ENCODE measurements at regions not wholly inside any gene's neighbourhood (a gene's known extent, or its start where the extent isn't known, plus 50 kb on each side); places are given as distances from the start of the nearest gene placed in this dataset.

DNA sequence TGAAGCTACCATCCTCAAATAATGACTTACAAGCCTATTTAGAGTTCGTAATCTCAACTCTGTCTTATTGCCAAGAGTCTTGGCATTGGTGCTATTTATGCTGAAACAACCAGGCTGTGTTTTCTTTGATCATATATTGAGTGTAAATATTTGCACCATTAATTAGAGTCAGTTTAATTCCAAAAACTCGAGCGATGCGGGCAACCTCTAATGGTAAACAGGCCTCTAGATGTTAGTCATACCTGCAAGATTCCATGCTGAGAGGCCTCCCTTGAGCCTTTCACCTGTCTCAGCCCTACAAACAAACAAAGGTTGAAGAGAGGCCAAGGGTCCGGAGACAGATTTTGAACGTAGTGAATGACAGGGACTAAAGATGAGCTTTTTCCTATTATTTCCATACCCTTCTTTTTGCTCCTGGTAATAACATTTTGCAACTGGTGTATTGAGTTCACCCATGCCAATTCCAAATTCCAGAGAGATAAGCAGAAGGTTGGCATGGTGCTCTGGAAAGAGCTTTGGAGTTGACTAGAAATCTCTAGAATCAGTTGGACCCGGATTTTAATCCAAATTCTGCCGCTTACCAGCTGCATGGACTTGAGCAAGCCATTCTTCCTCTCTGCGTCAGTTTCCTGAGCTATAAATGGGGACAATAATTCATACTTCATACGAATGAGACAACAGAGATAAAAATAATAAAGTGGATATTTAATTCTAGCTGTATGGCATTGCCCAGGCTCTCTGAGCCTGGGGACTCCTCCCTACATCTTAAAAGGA, 99.1 kb upstream of the ANO1 start:
- Histone ChIP-seq H3K4me2 (ENCODE audit: low read length) (no peak overlapping the region), H3K4me1 (ENCODE audit: control insufficient read depth in 1 of 2, insufficient read depth in 2 of 2, low read length in 2 of 2) (no peaks in the 10 kb centered on the region; a peak in 1 of 4 replicates), H3K27me3 (ENCODE audit: insufficient read depth, low read length) (no peaks in the 10 kb centered on the region), H3K9ac (ENCODE audit: low read length) (no peak overlapping the region), H4K20me1 (ENCODE audit: insufficient read depth) (no peaks in the 10 kb centered on the region), H2AFZ (ENCODE audit: low read depth, low read length, poor library complexity, severe bottlenecking) (no peak overlapping the region), H3K4me3 (replicated peaks in 1 of 2; ENCODE audit: low read depth in 1 of 2, low read length in 2 of 2) (no peak overlapping the region), H3K9me3 (ENCODE audit: control insufficient read depth in 1 of 2, insufficient read depth in 1 of 2, low read depth in 1 of 2, low read length in 2 of 2) (no peaks in the 10 kb centered on the region), H3K36me3 (ENCODE audit: control insufficient read depth in 1 of 2, insufficient read depth in 2 of 2, low read length in 2 of 2) (no peaks in the 10 kb centered on the region), H3K9me2 (ENCODE audit: insufficient read depth) (no peaks in the 10 kb centered on the region), H3K79me2 (ENCODE audit: insufficient read depth, low read length) (no peaks in the 10 kb centered on the region), H3K27ac (ENCODE audit: low read depth, low read length) (no peak overlapping the region)
- BruUV-seq (replicated peaks), result no TSS peak
- TF ChIP-seq YY1 (IDR thresholded peaks at IDR 0.05; ENCODE audit: extremely low read depth, insufficient replicate concordance, low read depth, low read length) (no peak), SP1 (IDR thresholded peaks at IDR 0.05; ENCODE audit: low read depth) (no peak)
- RAD21 ChIA-PET (ENCODE audit: low non-redundant PET in 1 of 2, low total read pairs in 2 of 2, uncharacterized antibody in 2 of 2, unreplicated experiment in 2 of 2), result no interaction called here
- POLR2A ChIA-PET, result no interaction called here
- DNase-seq (ENCODE audit: low read depth, low spot score), result no peak
- CTCF ChIA-PET, result no interaction called here
- intact Hi-C loops (cut with micrococcal nuclease), result no loop called here
- no peak for ATAC-seq

DNA sequence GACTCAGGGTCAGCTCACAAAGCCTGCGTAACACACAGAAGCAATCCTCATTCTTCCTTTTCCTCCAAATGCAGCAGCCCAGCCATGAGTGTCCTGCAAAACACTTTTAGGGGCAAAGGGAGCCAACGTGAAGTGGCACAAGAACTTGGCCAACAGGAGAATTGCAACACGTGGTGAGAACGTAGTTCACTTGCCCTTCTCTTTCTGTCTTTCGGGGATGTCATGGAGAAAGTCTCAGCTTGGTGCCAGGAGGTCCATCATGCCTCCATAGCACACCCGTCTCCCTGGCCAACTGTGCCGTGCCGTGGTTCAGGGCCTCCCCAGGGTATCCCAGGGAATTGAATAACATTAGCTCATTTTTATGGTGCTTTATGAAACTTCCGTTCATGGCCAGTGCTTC, 98.5 kb upstream of the ANO1 start:
- BruUV-seq (replicated peaks), result no TSS peak
- TF ChIP-seq ZNF274 (IDR thresholded peaks at IDR 0.05; ENCODE audit: low read depth, low read length) (no peak), POLR2AphosphoS5 (IDR thresholded peaks at IDR 0.05; ENCODE audit: low read depth, low read length) (no peak), YY1 (IDR thresholded peaks at IDR 0.05; ENCODE audit: extremely low read depth, insufficient replicate concordance, low read depth, low read length) (no peak), SP1 (IDR thresholded peaks at IDR 0.05; ENCODE audit: low read depth) (no peak), JUND (IDR thresholded peaks at IDR 0.05) (no peak), POLR2A (IDR thresholded peaks at IDR 0.05; ENCODE audit: borderline replicate concordance, extremely low read depth, insufficient read depth, insufficient read length) (no peak), FOSL1 (IDR thresholded peaks at IDR 0.05; ENCODE audit: low read depth) (no peak)
- TF ChIP-seq, protein P1, sequence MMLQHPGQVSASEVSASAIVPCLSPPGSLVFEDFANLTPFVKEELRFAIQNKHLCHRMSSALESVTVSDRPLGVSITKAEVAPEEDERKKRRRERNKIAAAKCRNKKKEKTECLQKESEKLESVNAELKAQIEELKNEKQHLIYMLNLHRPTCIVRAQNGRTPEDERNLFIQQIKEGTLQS (IDR thresholded peaks at IDR 0.05), result no peak
- ChIA-PET POLR2A (no interaction called here), CTCF (no interaction called here), RAD21 (ENCODE audit: low non-redundant PET in 1 of 2, low total read pairs in 2 of 2, uncharacterized antibody in 2 of 2, unreplicated experiment in 2 of 2) (no interaction called here)
- Histone ChIP-seq H3K9ac (ENCODE audit: low read length) (no peak overlapping the region), H4K20me1 (ENCODE audit: insufficient read depth) (no peaks in the 10 kb centered on the region), H2AFZ (ENCODE audit: low read depth, low read length, poor library complexity, severe bottlenecking) (no peak overlapping the region), H3K27ac (ENCODE audit: low read depth, low read length) (no peak overlapping the region), H3K36me3 (ENCODE audit: control insufficient read depth in 1 of 2, insufficient read depth in 2 of 2, low read length in 2 of 2) (no peaks in the 10 kb centered on the region), H3K9me3 (ENCODE audit: control insufficient read depth in 1 of 2, insufficient read depth in 1 of 2, low read depth in 1 of 2, low read length in 2 of 2) (no peaks in the 10 kb centered on the region), H3K27me3 (ENCODE audit: insufficient read depth, low read length) (no peaks in the 10 kb centered on the region), H3K4me3 (replicated peaks in 1 of 2; ENCODE audit: low read depth in 1 of 2, low read length in 2 of 2) (no peak overlapping the region), H3K4me2 (ENCODE audit: low read length) (no peak overlapping the region), H3K4me1 (ENCODE audit: control insufficient read depth in 1 of 2, insufficient read depth in 2 of 2, low read length in 2 of 2) (no peaks in the 10 kb centered on the region; a peak in 1 of 4 replicates), H3K79me2 (ENCODE audit: insufficient read depth, low read length) (no peaks in the 10 kb centered on the region), H3K9me2 (ENCODE audit: insufficient read depth) (no peaks in the 10 kb centered on the region)
- DNase-seq (ENCODE audit: low read depth, low spot score), result no peak
- no peak for ATAC-seq
- intact Hi-C loops (cut with micrococcal nuclease), result no loop called here

All from HCT116 (cell line).